Left lobe of liver (tissue), 2 donors: ENCODE measurements at regions not wholly inside any gene's neighbourhood (a gene's known extent, or its start where the extent isn't known, plus 50 kb on each side); places are given as distances from the start of the nearest gene placed in this dataset.
"Not testable (repeated sequence)": the region's sequence is repeated elsewhere in the genome, so short reads cannot be mapped to it uniquely, and the experiment has no call there.

Experiments
- ATAC-seq: fragments of 200-7000 bp; cut with Tn5 transposase; one replicate; pipeline ENCODE4 v1.9.1; 2020; ENCODE audit warnings: mild to moderate bottlenecking, moderate library complexity
- DNase-seq: peaks from one replicate; pipeline ENCODE4 v3.0.0-alpha.2; 2020; ENCODE audit warnings: low spot score
- donor health status: DM: no; HTN: no; CAD: no; lungs with moderate emphysema.
- donor health status: DM: no; HTN: yes; CAD: no.

DNA sequence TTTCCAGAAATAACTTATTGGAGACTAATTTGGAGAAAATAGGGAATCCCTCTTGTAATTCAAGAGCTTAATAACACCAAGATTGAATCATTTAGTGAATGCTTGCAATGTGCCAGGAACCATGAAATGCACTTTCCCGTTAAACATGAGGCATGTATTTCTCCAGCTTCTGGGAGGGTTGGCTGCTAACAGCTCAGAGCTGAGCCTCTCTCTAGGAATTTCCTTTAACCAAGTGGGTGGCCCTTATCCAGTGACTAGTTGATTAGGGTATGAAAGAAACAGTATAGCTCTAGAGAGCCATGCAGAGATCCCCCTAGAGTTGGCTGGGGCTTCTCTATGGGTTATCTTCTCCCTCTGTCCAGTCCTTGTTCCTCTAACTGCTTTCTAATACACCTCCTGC lies 356.4 kb upstream of the GOT2 start:
- ATAC-seq: no peak
- no peak for DNase-seq

DNA sequence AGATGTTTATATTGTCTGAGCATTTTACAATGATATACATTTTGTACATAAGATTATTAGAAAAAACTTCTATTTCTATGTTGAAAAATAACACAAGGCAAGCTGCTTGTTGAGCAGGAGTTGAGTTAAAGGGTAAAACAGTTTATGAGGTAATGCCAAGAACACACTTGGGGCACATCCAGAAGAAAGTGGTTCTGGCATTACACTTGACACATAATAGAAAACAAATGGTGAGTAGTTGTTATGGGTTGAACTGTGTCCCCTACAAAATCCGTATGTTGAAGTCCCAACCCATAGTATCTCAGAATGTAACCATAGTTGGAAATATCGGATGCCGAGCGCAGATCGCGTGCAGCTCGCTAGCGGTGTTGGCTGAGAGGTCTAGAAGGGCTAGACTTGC lies 354.3 kb upstream of the GOT2 start:
- no peak for DNase-seq
- ATAC-seq: no peak

DNA sequence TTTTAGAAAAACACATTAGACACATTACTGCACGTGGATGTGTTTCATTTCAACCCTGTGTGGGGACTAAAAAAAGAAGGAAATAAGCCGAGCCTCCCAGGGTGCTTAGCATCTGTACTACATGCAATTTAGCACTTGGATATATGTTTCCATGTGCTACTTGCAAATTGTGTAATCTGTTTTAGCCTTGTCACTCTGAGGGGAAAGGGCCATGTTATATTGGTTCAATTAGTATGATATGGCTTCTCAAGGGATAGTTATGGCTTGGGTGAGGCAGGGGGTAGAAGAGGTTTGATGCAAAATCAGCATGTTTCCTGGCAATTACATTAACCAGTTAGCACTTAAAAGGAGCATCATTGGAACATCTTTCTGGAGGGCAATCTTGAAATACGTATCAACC lies 353.5 kb upstream of the GOT2 start:
- no peak for DNase-seq
- ATAC-seq: no peak

- ATAC-seq (no peak), DNase-seq (no peak)
Observed at GRCh38 chr16:59067205-59067604, 333.1 kb upstream of the GOT2 start.

GRCh38 chr16:59060207-59060606 lies 326.1 kb upstream of the GOT2 start:
- no peak for ATAC-seq
- DNase-seq: no peak

GRCh38 chr16:59058250-59058649 lies 324.1 kb upstream of the GOT2 start:
- ATAC-seq (no peak), DNase-seq (no peak)

DNA sequence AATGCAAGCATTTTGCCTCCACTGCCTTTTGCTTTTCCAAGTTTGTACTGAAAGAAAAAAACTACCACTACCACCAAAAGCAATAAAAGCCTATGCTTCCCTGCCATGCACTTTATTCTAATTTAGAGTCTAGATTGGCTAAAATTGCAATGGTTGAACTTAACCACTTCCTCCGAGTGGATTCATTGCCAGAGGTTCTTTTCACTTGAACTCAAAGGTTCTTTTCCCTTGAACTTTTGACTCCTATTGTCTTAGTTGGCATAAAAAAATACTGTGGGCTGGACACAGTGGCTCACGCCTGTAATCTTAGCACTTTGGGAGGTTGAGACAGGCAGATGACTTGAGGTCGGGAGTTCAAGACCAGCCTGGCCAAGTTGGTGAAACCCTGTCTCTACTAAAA lies 319.8 kb upstream of the GOT2 start:
- ATAC-seq (no peak), DNase-seq (no peak)

GRCh38 chr16:59052231-59052630 lies 318.1 kb upstream of the GOT2 start:
- no peak for ATAC-seq
- no peak for DNase-seq

GRCh38 chr16:59048876-59049275 lies 314.8 kb upstream of the GOT2 start:
- no peak for ATAC-seq

DNA sequence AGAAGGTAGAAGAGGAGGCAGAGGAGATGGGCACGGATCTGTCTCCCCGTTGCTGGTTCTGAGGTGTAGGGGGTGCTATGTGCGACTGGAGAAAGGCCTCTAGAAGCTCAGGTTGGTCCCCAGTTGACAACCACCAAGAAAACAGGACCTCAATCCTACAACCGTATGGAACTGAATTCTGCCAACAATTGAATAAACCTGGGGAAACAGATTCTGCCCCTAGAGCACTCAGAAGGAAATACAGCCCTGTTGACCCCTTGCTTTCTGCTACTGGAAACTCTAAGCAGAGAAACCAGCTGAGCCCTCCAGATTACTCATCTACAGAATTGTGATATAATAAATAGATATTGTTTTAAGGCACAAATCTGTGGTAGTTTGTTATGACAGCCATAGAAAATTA lies 313.0 kb upstream of the GOT2 start:
- ATAC-seq: no peak
- DNase-seq: no peak

More at GRCh38 chr16:59048876-59049275, 314.8 kb upstream of the GOT2 start:
- no peak for DNase-seq

GRCh38 chr16:59046335-59046734 lies 312.2 kb upstream of the GOT2 start:
- ATAC-seq: no peak
- no peak for DNase-seq

DNA sequence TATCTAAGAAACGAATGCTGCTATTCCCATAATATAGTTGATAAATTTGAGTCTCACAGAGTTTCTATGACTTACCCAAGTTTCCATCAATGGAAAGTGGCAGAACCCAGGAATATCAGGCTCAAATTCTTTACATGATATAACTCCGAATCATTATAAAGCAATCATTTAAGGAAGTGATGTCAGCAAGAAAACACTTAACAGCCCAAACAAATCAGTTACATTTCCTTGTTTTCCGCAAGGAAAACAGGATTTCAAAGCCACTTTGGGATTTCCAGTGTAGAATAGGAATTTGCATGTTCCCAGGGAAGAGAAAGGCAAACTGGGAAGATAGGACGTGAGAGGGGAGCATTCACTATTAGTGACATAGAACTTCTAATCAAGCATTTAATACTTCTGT lies 311.4 kb upstream of the GOT2 start:
- DNase-seq (no peak), ATAC-seq (no peak)

GRCh38 chr16:59044616-59045015 lies 310.5 kb upstream of the GOT2 start:
- DNase-seq: no peak
- no peak for ATAC-seq

DNA sequence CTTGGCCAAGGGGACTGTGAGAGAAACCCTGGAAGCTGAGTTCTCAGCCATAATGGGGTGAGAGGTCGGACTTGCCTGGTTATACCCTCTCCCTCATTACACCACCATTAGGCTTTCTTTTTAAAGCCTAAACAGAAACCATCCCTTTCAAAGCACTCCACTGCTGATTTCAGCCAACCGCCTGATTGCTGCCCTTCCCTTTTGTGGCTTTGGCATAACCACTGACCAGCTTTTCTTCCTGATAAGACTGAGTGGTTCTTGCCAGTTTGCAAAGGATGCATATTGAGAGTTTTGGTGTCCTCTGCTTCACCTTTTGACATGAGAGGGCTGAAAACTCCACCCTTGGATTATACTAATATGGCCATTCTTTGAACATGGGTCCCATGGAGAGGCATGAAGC lies 308.2 kb upstream of the GOT2 start:
- DNase-seq (no peak), ATAC-seq (no peak)

- DNase-seq (no peak), ATAC-seq (no peak)
Observed at GRCh38 chr16:59039066-59039720, 305.1 kb upstream of the GOT2 start.

GRCh38 chr16:59030923-59031485 lies 296.9 kb upstream of the GOT2 start:
- ATAC-seq (no peak), DNase-seq (no peak)

- DNase-seq (no peak), ATAC-seq (no peak)
Observed at GRCh38 chr16:59021751-59022150, 287.6 kb upstream of the GOT2 start.

- DNase-seq: no peak
- ATAC-seq: no peak
Observed at GRCh38 chr16:59013930-59014329, 279.8 kb upstream of the GOT2 start.

DNA sequence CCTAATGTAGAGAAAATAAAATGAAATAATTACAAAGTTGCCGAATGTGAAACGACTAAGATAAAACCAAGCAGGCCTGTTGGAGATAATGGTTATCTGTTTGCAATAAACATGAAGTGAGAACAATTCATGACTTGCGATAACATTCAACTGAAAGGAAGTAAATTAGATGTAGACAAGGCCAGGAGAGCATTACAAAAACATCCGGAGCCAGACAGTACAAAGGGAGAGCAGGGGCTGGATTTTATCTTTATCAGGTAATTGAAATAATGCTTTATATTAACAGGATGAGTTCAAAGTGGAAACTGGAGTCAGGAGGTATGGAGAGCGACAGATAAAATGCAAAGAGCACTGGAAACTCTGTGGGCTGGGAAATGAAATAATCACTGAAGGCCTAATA lies 265.6 kb upstream of the GOT2 start:
- no peak for DNase-seq
- no peak for ATAC-seq

- not testable (repeated sequence) for ATAC-seq, DNase-seq
Observed at GRCh38 chr16:58992755-58993154, 258.6 kb upstream of the GOT2 start.

DNA sequence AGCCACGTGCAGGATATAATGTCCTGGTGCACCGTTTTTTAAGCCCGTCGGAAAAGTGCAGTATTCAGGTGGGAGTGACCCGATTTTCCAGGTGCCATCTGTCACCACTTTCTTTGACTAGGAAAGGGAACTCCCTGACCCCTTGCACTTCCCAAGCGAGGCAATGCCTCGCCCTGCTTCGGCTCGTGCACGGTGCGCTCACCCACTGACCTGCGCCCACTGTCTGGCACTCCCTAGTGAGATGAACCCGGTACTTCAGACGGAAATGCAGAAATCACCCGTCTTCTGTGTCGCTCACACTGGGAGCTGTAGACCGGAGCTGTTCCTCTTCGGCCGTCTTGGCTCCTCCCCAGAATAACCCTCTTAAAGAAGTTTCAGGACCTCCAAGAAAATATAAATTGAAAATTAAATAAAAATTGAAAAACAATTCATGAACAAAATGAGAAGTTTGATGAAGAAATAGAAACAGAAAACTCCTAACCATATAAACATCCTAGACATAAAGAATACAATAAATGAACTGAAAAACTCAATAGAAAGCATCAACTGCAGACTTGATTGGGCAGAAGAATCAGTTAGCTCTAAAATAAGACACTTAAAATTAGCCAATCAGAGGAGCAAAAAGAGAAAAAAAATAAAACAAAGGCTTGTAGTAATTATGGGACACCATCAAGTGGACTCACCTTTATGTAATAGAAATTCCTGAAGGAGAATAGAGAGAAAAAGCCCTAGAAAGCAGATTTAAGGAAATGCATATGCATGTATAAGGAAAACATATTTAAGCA lies 249.3 kb upstream of the GOT2 start:
- DNase-seq, ATAC-seq: not testable (repeated sequence)

DNA sequence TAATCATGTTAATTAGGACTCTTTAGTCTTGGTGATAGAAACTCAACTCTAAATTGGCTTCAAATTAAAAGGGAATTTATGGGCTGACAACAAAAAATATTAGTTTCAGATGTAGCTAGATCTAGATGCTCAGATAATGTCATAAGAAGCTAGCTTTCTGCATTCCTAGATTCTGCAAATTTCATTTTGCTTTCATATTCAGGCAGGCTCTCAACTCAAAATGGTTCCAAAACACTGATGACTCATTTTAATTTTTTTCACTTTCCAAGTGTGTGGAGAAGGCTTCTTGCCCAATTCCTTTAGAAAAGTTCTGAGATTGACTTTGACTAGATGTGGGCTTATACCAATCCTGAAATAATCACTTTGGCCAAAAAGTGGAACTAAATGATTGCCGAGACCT lies 236.7 kb upstream of the GOT2 start:
- no peak for ATAC-seq
- DNase-seq: no peak
